ENCODE measurements at regions not wholly inside any gene's neighbourhood (a gene's known extent, or its start where the extent isn't known, plus 50 kb on each side); places are given as distances from the start of the nearest gene placed in this dataset.

GRCh38 chr4:19327364-19327763 lies 924.3 kb upstream of the SLIT2 start:
- TF ChIP-seq POLR2AphosphoS5 (IDR thresholded peaks at IDR 0.05) (no peak), POLR2A (IDR thresholded peaks at IDR 0.05) (no peak)
